Fibroblast of villous mesenchyme (primary cell): ENCODE measurements at regions not wholly inside any gene's neighbourhood (a gene's known extent, or its start where the extent isn't known, plus 50 kb on each side); places are given as distances from the start of the nearest gene placed in this dataset.

Source experiments
- DNase-seq: peaks from one replicate; pipeline ENCODE4 v3.0.0-alpha.2; 2010; ENCODE audit warnings: low read depth
- H3K4me3 ChIP-seq: 2 replicates; pipeline ENCODE4 v1.5.1; 2011; ENCODE audit warnings: low read depth, mild to moderate bottlenecking, low read length
- TF ChIP-seq, protein P1 (sequence below): IDR thresholded peaks from 2 replicates; pipeline ENCODE4 v1.5.1; 2012; ENCODE audit warnings: low read depth, mild to moderate bottlenecking, low read length; ENCODE audit not compliant: insufficient read depth

GRCh38 chrX:148371291-148371690 is 129.1 kb upstream of the AFF2 start:
- TF ChIP-seq, protein P1, sequence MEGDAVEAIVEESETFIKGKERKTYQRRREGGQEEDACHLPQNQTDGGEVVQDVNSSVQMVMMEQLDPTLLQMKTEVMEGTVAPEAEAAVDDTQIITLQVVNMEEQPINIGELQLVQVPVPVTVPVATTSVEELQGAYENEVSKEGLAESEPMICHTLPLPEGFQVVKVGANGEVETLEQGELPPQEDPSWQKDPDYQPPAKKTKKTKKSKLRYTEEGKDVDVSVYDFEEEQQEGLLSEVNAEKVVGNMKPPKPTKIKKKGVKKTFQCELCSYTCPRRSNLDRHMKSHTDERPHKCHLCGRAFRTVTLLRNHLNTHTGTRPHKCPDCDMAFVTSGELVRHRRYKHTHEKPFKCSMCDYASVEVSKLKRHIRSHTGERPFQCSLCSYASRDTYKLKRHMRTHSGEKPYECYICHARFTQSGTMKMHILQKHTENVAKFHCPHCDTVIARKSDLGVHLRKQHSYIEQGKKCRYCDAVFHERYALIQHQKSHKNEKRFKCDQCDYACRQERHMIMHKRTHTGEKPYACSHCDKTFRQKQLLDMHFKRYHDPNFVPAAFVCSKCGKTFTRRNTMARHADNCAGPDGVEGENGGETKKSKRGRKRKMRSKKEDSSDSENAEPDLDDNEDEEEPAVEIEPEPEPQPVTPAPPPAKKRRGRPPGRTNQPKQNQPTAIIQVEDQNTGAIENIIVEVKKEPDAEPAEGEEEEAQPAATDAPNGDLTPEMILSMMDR = no peak
- no peak overlapping the region for H3K4me3 ChIP-seq
- no peak for DNase-seq

- DNase-seq = no peak
- TF ChIP-seq, protein P1 = no peak
- H3K4me3 ChIP-seq = no peak overlapping the region
Measured at GRCh38 chrX:148372925-148373324, 127.5 kb upstream of the AFF2 start.

DNA sequence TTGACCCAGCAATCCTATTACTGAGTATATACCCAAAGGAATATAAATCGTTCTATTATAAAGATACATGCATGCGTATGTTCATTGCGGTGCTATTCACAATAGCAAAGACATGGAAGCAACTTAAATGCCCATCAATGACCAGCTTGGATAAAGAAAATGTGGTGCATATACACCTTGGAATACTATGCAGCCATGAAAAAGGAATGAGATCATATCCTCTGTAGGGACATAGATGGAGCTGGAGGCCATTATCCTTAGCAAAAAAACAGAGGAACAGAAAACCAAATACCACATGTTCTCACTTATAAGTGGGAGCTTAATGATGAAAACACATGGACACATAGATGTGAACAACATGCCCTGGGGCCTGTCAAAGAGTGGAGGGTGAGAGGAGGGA is 124.1 kb upstream of the AFF2 start:
- H3K4me3 ChIP-seq = no peak overlapping the region
- TF ChIP-seq, protein P1 = no peak

DNA sequence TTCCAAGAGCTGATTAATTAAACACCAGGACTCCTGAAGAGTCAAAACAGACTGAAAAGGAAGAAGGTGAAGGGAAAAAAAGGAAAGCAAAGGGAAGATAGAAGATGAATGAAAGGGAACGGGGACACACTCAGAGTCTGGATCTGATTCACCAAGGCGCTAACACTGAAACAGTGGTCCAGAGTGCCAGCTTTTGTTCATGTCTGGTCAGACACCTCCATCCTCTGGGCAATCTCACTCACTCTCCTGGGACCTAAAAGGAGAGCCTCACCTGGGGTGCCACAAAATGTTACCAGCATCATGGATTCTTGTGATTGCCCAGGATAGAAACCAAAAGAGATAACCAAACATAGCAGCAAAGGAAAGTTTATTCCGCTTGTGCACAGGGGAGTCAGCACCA is 120.3 kb upstream of the AFF2 start:
- DNase-seq = no peak
- H3K4me3 ChIP-seq = no peak overlapping the region
- TF ChIP-seq, protein P1 = no peak

More for the DNA sequence above, 124.1 kb upstream of the AFF2 start:
- no peak for DNase-seq

- H3K4me3 ChIP-seq = no peak overlapping the region
- TF ChIP-seq, protein P1 = no peak
- DNase-seq = no peak
Measured at GRCh38 chrX:148380650-148381561, 119.5 kb upstream of the AFF2 start.

DNA sequence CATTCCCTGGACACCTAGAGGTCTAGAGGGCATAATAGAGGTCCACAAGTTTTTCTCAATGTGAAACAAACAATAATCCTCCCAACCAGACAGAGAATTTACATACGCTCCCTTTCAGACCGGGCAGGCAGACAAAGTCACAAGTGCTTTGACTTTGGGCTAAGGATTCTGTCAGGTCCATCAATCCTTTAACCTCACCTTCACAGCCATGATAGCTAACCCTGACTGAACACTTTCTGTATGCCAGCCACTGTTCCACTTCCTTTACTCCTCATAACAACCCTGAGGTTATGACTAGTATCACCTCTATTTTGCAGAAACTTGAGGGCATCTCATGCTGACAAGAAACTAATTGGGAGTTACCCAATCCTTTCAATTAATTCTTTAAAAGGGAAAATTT is 118.8 kb upstream of the AFF2 start:
- no peak for DNase-seq
- H3K4me3 ChIP-seq = no peak overlapping the region
- TF ChIP-seq, protein P1 = no peak
